ENCODE measurements at regions not wholly inside any gene's neighbourhood (a gene's known extent, or its start where the extent isn't known, plus 50 kb on each side); places are given as distances from the start of the nearest gene placed in this dataset.

GRCh38 chr14:96635850-96636249 is 133.7 kb downstream of the PAPOLA start:
- TF ChIP-seq CTCF (IDR thresholded peaks at IDR 0.05; ENCODE audit: low read depth, low read length, missing control alignments), result no peak
- H3K4me3 ChIP-seq (ENCODE audit: low read depth, low read length), result no peak overlapping the region
- in situ Hi-C loops (cut with HindIII; ENCODE audit: low sequenced_read_pairs), result no loop called here
- DNase-seq (ENCODE audit: low read depth), result no peak

- no peak for TF ChIP-seq CTCF (IDR thresholded peaks at IDR 0.05; ENCODE audit: low read depth, low read length, missing control alignments)
- DNase-seq (ENCODE audit: low read depth), result no peak
- in situ Hi-C loops (cut with HindIII; ENCODE audit: low sequenced_read_pairs), result no loop called here
- H3K4me3 ChIP-seq (ENCODE audit: low read depth, low read length), result no peak overlapping the region
Measured at GRCh38 chr14:96637521-96637920, 135.3 kb downstream of the PAPOLA start.

- no peak for TF ChIP-seq CTCF (IDR thresholded peaks at IDR 0.05; ENCODE audit: low read depth, low read length, missing control alignments)
- no peak overlapping the region for H3K4me3 ChIP-seq (ENCODE audit: low read depth, low read length)
- no peak for DNase-seq (ENCODE audit: low read depth)
- in situ Hi-C loops (cut with HindIII; ENCODE audit: low sequenced_read_pairs), result no loop called here
Measured at GRCh38 chr14:96638041-96638855, 136.1 kb downstream of the PAPOLA start.

- in situ Hi-C loops (cut with HindIII; ENCODE audit: low sequenced_read_pairs), result no loop called here
- TF ChIP-seq CTCF (IDR thresholded peaks at IDR 0.05; ENCODE audit: low read depth, low read length, missing control alignments), result no peak
- no peak for DNase-seq (ENCODE audit: low read depth)
- no peak overlapping the region for H3K4me3 ChIP-seq (ENCODE audit: low read depth, low read length)
Measured at GRCh38 chr14:96639550-96639949, 137.4 kb downstream of the PAPOLA start.

GRCh38 chr14:96648506-96649326 is 146.5 kb downstream of the PAPOLA start:
- DNase-seq (ENCODE audit: low read depth), result no peak
- no peak for TF ChIP-seq CTCF (IDR thresholded peaks at IDR 0.05; ENCODE audit: low read depth, low read length, missing control alignments)
- H3K4me3 ChIP-seq (ENCODE audit: low read depth, low read length), result no peak overlapping the region
- in situ Hi-C loops (cut with HindIII; ENCODE audit: low sequenced_read_pairs), result no loop called here

- in situ Hi-C loops (cut with HindIII; ENCODE audit: low sequenced_read_pairs), result no loop called here
- DNase-seq (ENCODE audit: low read depth), result no peak
- no peak for TF ChIP-seq CTCF (IDR thresholded peaks at IDR 0.05; ENCODE audit: low read depth, low read length, missing control alignments)
- no peak overlapping the region for H3K4me3 ChIP-seq (ENCODE audit: low read depth, low read length)
Measured at GRCh38 chr14:96649327-96649601, 147.1 kb downstream of the PAPOLA start.

Data from astrocyte of the cerebellum (primary cell).